ENCODE measurements at regions not wholly inside any gene's neighbourhood (a gene's known extent, or its start where the extent isn't known, plus 50 kb on each side); places are given as distances from the start of the nearest gene placed in this dataset.

GRCh38 chr17:13311306-13311705 is 290.4 kb downstream of the HS3ST3A1 start (continued):
- TF ChIP-seq TAF7 (optimal IDR thresholded peaks at IDR 0.05; ENCODE audit: borderline replicate concordance, low read depth, low read length) (no peak), SAP30 (IDR thresholded peaks at IDR 0.05; ENCODE audit: insufficient read depth, insufficient replicate concordance, low read length) (no peak), POU5F1 (IDR thresholded peaks at IDR 0.05; ENCODE audit: low read depth, low read length) (no peak), BRCA1 (IDR thresholded peaks at IDR 0.05; ENCODE audit: low read depth, low read length) (no peak)
